VCaP (cell line): ENCODE measurements at regions not wholly inside any gene's neighbourhood (a gene's known extent, or its start where the extent isn't known, plus 50 kb on each side); places are given as distances from the start of the nearest gene placed in this dataset.

ENCODE experiments used
- H3K27ac ChIP-seq: fragments of 450-650 bp; 2 replicates; pipeline ENCODE4 v1.5.1; 2017
- TF ChIP-seq, protein P1 (sequence below): fragments of 450-650 bp; conservative IDR thresholded peaks from 2 replicates; pipeline ENCODE4 v1.5.1; 2017; ENCODE audit warnings: mild to moderate bottlenecking, moderate library complexity

DNA sequence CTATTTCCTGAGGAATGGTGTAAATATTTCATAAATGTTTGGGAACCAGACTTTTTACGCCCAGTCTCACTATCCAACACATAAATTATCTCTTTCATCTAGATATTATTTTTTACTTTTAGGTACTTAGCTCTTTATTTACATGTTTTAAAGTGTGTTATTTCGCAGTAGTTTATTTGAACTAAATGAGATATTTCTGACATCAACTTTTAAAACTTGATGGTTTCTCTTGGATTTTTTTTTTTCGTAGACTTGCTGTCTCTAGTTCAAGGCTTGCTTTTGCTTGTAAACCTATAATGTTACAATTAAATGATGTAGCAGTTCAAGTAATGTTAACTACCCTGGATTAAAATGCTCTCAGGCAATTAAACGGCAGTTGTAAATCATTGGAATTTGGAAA is 241.7 kb upstream of the PDE3A start:
- TF ChIP-seq, protein P1, sequence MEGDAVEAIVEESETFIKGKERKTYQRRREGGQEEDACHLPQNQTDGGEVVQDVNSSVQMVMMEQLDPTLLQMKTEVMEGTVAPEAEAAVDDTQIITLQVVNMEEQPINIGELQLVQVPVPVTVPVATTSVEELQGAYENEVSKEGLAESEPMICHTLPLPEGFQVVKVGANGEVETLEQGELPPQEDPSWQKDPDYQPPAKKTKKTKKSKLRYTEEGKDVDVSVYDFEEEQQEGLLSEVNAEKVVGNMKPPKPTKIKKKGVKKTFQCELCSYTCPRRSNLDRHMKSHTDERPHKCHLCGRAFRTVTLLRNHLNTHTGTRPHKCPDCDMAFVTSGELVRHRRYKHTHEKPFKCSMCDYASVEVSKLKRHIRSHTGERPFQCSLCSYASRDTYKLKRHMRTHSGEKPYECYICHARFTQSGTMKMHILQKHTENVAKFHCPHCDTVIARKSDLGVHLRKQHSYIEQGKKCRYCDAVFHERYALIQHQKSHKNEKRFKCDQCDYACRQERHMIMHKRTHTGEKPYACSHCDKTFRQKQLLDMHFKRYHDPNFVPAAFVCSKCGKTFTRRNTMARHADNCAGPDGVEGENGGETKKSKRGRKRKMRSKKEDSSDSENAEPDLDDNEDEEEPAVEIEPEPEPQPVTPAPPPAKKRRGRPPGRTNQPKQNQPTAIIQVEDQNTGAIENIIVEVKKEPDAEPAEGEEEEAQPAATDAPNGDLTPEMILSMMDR: no peak
- no peak overlapping the region for H3K27ac ChIP-seq

DNA sequence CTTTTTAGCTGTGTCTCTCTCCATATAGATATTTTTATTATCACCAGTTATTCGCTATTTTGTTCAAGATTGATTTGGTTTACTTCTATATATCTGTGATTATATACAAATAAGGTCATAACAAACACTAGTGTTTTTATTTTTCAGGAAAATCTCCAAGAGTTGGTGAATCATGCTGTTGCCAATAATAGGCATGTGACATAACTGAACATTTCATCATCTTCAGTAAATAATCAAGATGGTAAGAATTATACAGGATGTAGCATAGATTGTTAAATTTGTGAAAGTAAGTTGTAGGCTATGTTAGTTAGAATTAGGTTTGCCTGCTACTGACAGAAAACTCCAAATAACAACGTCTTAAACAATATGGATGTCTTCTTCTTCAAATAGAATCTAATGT is 240.9 kb upstream of the PDE3A start:
- H3K27ac ChIP-seq: no peak overlapping the region
- TF ChIP-seq, protein P1: no peak

GRCh38 chr12:20128928-20129327 is 239.4 kb upstream of the PDE3A start:
- no peak overlapping the region for H3K27ac ChIP-seq
- TF ChIP-seq, protein P1: no peak

DNA sequence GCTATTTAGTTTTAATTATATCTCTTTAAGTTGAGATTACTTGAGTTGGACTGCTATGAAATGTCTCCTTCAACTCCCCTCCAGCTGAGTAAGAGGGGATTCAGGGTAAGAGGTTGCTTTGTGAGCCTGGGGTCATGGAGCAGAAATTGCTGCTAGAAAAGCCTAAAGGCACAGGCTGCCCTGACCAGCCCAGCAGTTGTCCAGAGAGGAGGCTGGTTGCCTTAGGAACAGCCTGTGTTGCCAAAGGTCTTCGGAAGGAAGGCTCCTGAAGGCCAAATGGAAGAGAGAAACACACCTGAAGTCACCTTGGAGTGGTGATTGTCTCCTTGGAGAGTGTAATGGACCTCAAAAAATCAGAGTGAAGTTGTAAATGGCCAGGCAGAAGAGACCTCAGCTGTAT is 235.5 kb upstream of the PDE3A start:
- no peak overlapping the region for H3K27ac ChIP-seq
- TF ChIP-seq, protein P1: no peak

DNA sequence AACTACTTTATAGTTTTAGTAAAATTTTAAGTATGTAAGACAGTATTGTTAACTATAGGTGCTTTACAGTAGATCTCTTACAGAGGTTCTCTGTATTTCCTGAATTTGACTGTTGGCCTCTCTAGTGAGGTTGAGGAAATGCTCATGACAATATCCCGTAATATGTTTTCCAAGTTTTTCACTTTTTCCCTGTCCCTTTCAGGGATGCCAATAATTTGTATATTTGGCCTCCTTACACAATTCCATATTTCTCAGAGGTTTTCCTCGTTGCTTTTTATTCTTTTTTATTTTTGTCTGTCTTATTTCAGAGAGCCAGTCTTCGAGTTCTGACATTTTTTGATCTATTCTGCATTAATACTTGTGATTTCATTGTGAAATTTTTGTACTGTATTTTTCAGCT is 233.7 kb upstream of the PDE3A start:
- H3K27ac ChIP-seq: no peak overlapping the region
- TF ChIP-seq, protein P1: no peak

GRCh38 chr12:20140751-20141150 is 227.6 kb upstream of the PDE3A start:
- TF ChIP-seq, protein P1: no peak
- H3K27ac ChIP-seq: no peak overlapping the region

GRCh38 chr12:20142316-20142715 is 226.0 kb upstream of the PDE3A start:
- H3K27ac ChIP-seq: no peak overlapping the region
- TF ChIP-seq, protein P1: no peak

- TF ChIP-seq, protein P1: no peak
- H3K27ac ChIP-seq: no peak overlapping the region
These were observed 225.4 kb upstream of the PDE3A start for GRCh38 chr12:20142956-20143355.
